ENCODE measurements at regions not wholly inside any gene's neighbourhood (a gene's known extent, or its start where the extent isn't known, plus 50 kb on each side); places are given as distances from the start of the nearest gene placed in this dataset.

GRCh38 chr6:98560841-98561240 lies 273.5 kb upstream of the POU3F2 start:
- SMC1A ChIA-PET (ENCODE audit: uncharacterized antibody, unreplicated experiment) = no interaction called here
- POLR2A ChIA-PET = no interaction called here
- Histone ChIP-seq H3K27me3 (replicated peaks in 1 of 2; ENCODE audit: control insufficient read depth in 2 of 2, insufficient read depth in 2 of 2, low read length in 1 of 2) (no peaks in the 10 kb centered on the region), H3K4me3 (no peak overlapping the region), H3K36me3 (ENCODE audit: control insufficient read depth in 2 of 2, insufficient read depth in 2 of 2, low read length in 1 of 2) (no peaks in the 10 kb centered on the region), H3K27ac (ENCODE audit: control insufficient read depth, insufficient read depth) (no peak overlapping the region), H3K4me2 (ENCODE audit: control insufficient read depth, insufficient read depth) (no peak overlapping the region), H2AFZ (ENCODE audit: control insufficient read depth, low read depth, low read length) (no peak overlapping the region), H3K9me3 (replicated peaks; ENCODE audit: control insufficient read depth, insufficient read depth, low read length) (no peaks in the 10 kb centered on the region), H3K9ac (ENCODE audit: control insufficient read depth, insufficient read depth, low read length) (no peak overlapping the region), H3K79me2 (ENCODE audit: control insufficient read depth, insufficient read depth, low read length) (no peaks in the 10 kb centered on the region), H3K4me1 (ENCODE audit: control insufficient read depth, insufficient read depth, low read length) (no peaks in the 10 kb centered on the region), H4K20me1 (ENCODE audit: control insufficient read depth, insufficient read depth) (no peaks in the 10 kb centered on the region)
- ATAC-seq (no peak), FAIRE-seq (no peak), DNase-seq (ENCODE audit: low read depth, low spot score) (no peak)
- intact Hi-C loops (cut with micrococcal nuclease; ENCODE audit: unreplicated experiment) (no loop called here), in situ Hi-C loops (cut with MboI) (no loop called here)
- WGBS (ENCODE audit: insufficient coverage, insufficient replicate concordance, low lambda C conversion rate, missing lambda C conversion rate) = 48% methylated on average over 5 of the region's 5 CpGs
- RAD21 ChIA-PET (ENCODE audit: unreplicated experiment) = no interaction called here
- no TSS peak for BruUV-seq (replicated peaks)
- CTCF ChIA-PET = no interaction called here
- TF ChIP-seq KLF5 (IDR thresholded peaks at IDR 0.05; ENCODE audit: partially characterized antibody) = no peak
- no peak for TF ChIP-seq POLR2AphosphoS2 (IDR thresholded peaks at IDR 0.05; ENCODE audit: low read depth, low read length)
- no peak for TF ChIP-seq SREBF1 (IDR thresholded peaks at IDR 0.05; ENCODE audit: low read length)
- TF ChIP-seq SMARCA5 (IDR thresholded peaks at IDR 0.05) = no peak
- TF ChIP-seq IRF3 (IDR thresholded peaks at IDR 0.05) = no peak
- TF ChIP-seq KDM1A (IDR thresholded peaks at IDR 0.05; ENCODE audit: borderline replicate concordance) = no peak
- no peak for TF ChIP-seq ZZZ3 (IDR thresholded peaks at IDR 0.05; ENCODE audit: control insufficient read depth, insufficient read length, low read depth)
- TF ChIP-seq RFX5 (IDR thresholded peaks at IDR 0.05; ENCODE audit: low read depth, low read length) = no peak
- TF ChIP-seq, protein P1, sequence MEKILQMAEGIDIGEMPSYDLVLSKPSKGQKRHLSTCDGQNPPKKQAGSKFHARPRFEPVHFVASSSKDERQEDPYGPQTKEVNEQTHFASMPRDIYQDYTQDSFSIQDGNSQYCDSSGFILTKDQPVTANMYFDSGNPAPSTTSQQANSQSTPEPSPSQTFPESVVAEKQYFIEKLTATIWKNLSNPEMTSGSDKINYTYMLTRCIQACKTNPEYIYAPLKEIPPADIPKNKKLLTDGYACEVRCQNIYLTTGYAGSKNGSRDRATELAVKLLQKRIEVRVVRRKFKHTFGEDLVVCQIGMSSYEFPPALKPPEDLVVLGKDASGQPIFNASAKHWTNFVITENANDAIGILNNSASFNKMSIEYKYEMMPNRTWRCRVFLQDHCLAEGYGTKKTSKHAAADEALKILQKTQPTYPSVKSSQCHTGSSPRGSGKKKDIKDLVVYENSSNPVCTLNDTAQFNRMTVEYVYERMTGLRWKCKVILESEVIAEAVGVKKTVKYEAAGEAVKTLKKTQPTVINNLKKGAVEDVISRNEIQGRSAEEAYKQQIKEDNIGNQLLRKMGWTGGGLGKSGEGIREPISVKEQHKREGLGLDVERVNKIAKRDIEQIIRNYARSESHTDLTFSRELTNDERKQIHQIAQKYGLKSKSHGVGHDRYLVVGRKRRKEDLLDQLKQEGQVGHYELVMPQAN (conservative IDR thresholded peaks at IDR 0.05) = no peak
- no peak for TF ChIP-seq NBN (IDR thresholded peaks at IDR 0.05)
- TF ChIP-seq NFYB (IDR thresholded peaks at IDR 0.05; ENCODE audit: insufficient read depth, low read depth, low read length) = no peak

All from GM12878 (cell line).